K562 (cell line): ENCODE measurements at regions not wholly inside any gene's neighbourhood (a gene's known extent, or its start where the extent isn't known, plus 50 kb on each side); places are given as distances from the start of the nearest gene placed in this dataset.

Experiments used
- ATAC-seq: fragments of 200-7000 bp; cut with Tn5 transposase; 3 replicates; pipeline ENCODE4 v1.9.1; 2020; ENCODE audit warnings: moderate library complexity
- BruUV-seq: library from RNA; stranded (reverse); fragments of 400-500 nt; replicated peaks from 2 replicates; lab custom pipeline; 2021; lab: Mats Ljungman, UMichigan
- CTCF ChIA-PET: fragments of 300-600 bp; formaldehyde crosslinking; extraction: SDS; loops from one replicate; lab custom pipeline; 2021; ENCODE audit warnings: low intra/inter-chr PET ratio; lab: Yijun Ruan, JAX
- POLR2A ChIA-PET: fragments of 300-600, 350-650 bp; sonication (Branson Sonifier 250); formaldehyde crosslinking; extraction: SDS; loops from one replicate; lab custom pipeline; 2021; ENCODE audit warnings: antibody characterized with exemption, inconsistent platforms; lab: Yijun Ruan, JAX
- DNase-seq, 4 experiments: peaks; one replicate each; pipeline versions ENCODE4 v3.0.0 to v3.0.0-alpha.2; 2011 to 2018; ENCODE audit warnings: low spot score in 3 of 4, mixed read lengths in 3 of 4; ENCODE audit errors: extremely low read depth in 1 of 4
- FAIRE-seq: peaks from 2 replicates; lab custom pipeline; 2011; peaks lifted over from hg19 to GRCh38; lab: Jason Lieb, UNC
- H2AFZ ChIP-seq: 2 replicates; pipeline ENCODE4 v1.6.0; 2011; ENCODE audit warnings: low read depth, low read length, control low read depth, inconsistent platforms
- H3K27ac ChIP-seq: fragments of 200-600 bp; 3 replicates; pipeline ENCODE4 v1.8.0; 2011; ENCODE audit warnings: low read depth, mild to moderate bottlenecking, control low read depth, inconsistent platforms, low read length, moderate library complexity, mixed read lengths; ENCODE audit errors: extremely low read depth
- H3K27me3 ChIP-seq, 2 experiments: fragments of 300-600 bp in 1 of 2; 2 replicates in 1 of 2; 3 replicates in 1 of 2; pipeline versions ENCODE4 v1.6.0 to v1.8.0; 2011; ENCODE audit warnings: inconsistent platforms in 2 of 2, low read length in 2 of 2, mild to moderate bottlenecking in 1 of 2, mixed read lengths in 1 of 2, moderate library complexity in 1 of 2; ENCODE audit not compliant: control insufficient read depth in 2 of 2, insufficient read depth in 2 of 2
- H3K36me3 ChIP-seq: fragments of 300-600 bp; 3 replicates; pipeline ENCODE4 v1.8.0; 2011; ENCODE audit warnings: mild to moderate bottlenecking, low read length, inconsistent platforms; ENCODE audit not compliant: control insufficient read depth, insufficient read depth
- H3K4me1 ChIP-seq, 2 experiments: fragments of 200-600 bp in 1 of 2; replicated peaks in 1 of 2; 2 replicates in 1 of 2; 3 replicates in 1 of 2; pipeline versions ENCODE4 v1.5.1 to v1.8.0; 2011; ENCODE audit warnings: inconsistent platforms in 2 of 2, low read length in 2 of 2, mild to moderate bottlenecking in 1 of 2, mixed read lengths in 1 of 2, moderate library complexity in 1 of 2; ENCODE audit not compliant: control insufficient read depth in 2 of 2, insufficient read depth in 2 of 2
- H3K4me2 ChIP-seq: 2 replicates; pipeline ENCODE4 v1.6.1; 2011; ENCODE audit warnings: low read length, control low read depth, inconsistent platforms, mixed read lengths; ENCODE audit not compliant: insufficient read depth
- H3K4me3 ChIP-seq: fragments of 200-600 bp; sonication (generic), shearing (Covaris generic); 2 replicates; pipeline ENCODE4 v1.5.1; 2016; ENCODE audit warnings: control low read depth, inconsistent platforms
- H3K79me2 ChIP-seq: fragments of 200-600 bp; 3 replicates; pipeline ENCODE4 v1.8.0; 2011; ENCODE audit warnings: low read length, inconsistent platforms; ENCODE audit not compliant: control insufficient read depth, insufficient read depth
- H3K9ac ChIP-seq, 2 experiments: 2 replicates each; pipeline versions ENCODE4 v1.6.0 to v1.6.1; 2011; ENCODE audit warnings: low read depth in 2 of 2, low read length in 2 of 2, control low read depth in 1 of 2, inconsistent platforms in 1 of 2, mild to moderate bottlenecking in 1 of 2, mixed read lengths in 1 of 2; ENCODE audit not compliant: insufficient read depth in 1 of 2
- H3K9me1 ChIP-seq: one replicate; pipeline ENCODE4 v1.6.0; 2011; ENCODE audit warnings: inconsistent platforms, mild to moderate bottlenecking, low read length, moderate library complexity; ENCODE audit not compliant: control insufficient read depth, insufficient read depth
- H3K9me3 ChIP-seq: replicated peaks from 2 replicates; pipeline ENCODE4 v1.5.1; 2011; ENCODE audit warnings: low read depth, low read length, inconsistent platforms; ENCODE audit not compliant: control insufficient read depth, insufficient read depth
- H4K20me1 ChIP-seq: replicated peaks from 2 replicates; pipeline ENCODE4 v1.6.1; 2011; ENCODE audit warnings: low read length, inconsistent platforms, mixed read lengths; ENCODE audit not compliant: control insufficient read depth, insufficient read depth
- CBX8 ChIP-seq: fragments of 200-600 bp; sonication (generic); IDR thresholded peaks from 2 replicates; pipeline ENCODE4 v1.6.1; 2012; ENCODE audit warnings: borderline replicate concordance, mixed run types, low read depth, mild to moderate bottlenecking, moderate library complexity, mixed read lengths, low read length, control low read depth, inconsistent platforms; ENCODE audit not compliant: poor library complexity, severe bottlenecking; ENCODE audit errors: extremely low read depth
- HDAC3 ChIP-seq: fragments of 450-650 bp; IDR thresholded peaks from 2 replicates; pipeline ENCODE4 v1.6.1; 2018; ENCODE audit warnings: borderline replicate concordance, mild to moderate bottlenecking, moderate library complexity; ENCODE audit not compliant: partially characterized antibody
- NCOR1 ChIP-seq: fragments of 450-650 bp; IDR thresholded peaks from 2 replicates; pipeline ENCODE4 v1.6.1; 2016; ENCODE audit warnings: mild to moderate bottlenecking, moderate library complexity
- SETDB1 ChIP-seq: IDR thresholded peaks from one replicate; pipeline ENCODE4 v1.6.1; 2012; ENCODE audit warnings: low read length, control low read depth, inconsistent platforms
- TAL1 ChIP-seq: fragments of 450-650 bp; IDR thresholded peaks from 2 replicates; pipeline ENCODE4 v1.6.1; 2016; ENCODE audit warnings: mild to moderate bottlenecking
- TARDBP ChIP-seq: fragments of 450-650 bp; IDR thresholded peaks from 2 replicates; pipeline ENCODE4 v1.6.1; 2016
- WHSC1 ChIP-seq: IDR thresholded peaks from one replicate; pipeline ENCODE4 v1.6.1; 2012; ENCODE audit warnings: low read length, control low read depth, inconsistent platforms
- WGBS: fragments of 100-300 bp; shearing (Covaris generic); methylation state at CpG from one replicate; pipeline ENCODE4 v1.1.6; 2016; ENCODE audit warnings: low coverage, mixed read lengths; ENCODE audit not compliant: insufficient coverage; ENCODE audit errors: missing lambda C conversion rate; 5-methylcytosine and 5-hydroxymethylcytosine counted together
- in situ Hi-C: fragments of 300-500 bp; cut with MboI; formaldehyde crosslinking; loops from 4 replicates; pipeline ENCODE4 v1.15.0; 2018; ENCODE audit warnings: inconsistent platforms, mixed read lengths
- intact Hi-C: fragments of 100-400 bp; cut with micrococcal nuclease; formaldehyde crosslinking; loops from 2 replicates; pipeline ENCODE4 v1.14.2; 2022

- no peak for ATAC-seq
- Histone ChIP-seq H3K36me3 (no peaks in the 10 kb centered on the region), H3K9me1 (no peaks in the 10 kb centered on the region), H4K20me1 (no peaks in the 10 kb centered on the region), H3K9ac (no peak overlapping the region), H3K27me3 (peaks cover 0 to 4% of the 10 kb centered on the region in 2 experiments; a peak in 3 of 5 replicates), H3K27ac (no peak overlapping the region; the same call in 2 of the 3 replicates), H3K9me3 (no peaks in the 10 kb centered on the region), H3K4me2 (no peak overlapping the region), H3K79me2 (no peaks in the 10 kb centered on the region), H3K4me3 (no peak overlapping the region), H3K4me1 (peaks cover 0 to 2% of the 10 kb centered on the region in 2 experiments; a peak in 2 of 5 replicates), H2AFZ (no peak overlapping the region)
- in situ Hi-C loops: no loop called here
- 0% methylated on average over 2 of the region's 2 CpGs for WGBS
- BruUV-seq: no TSS peak
- CTCF ChIA-PET: no interaction called here
- no peak for TF ChIP-seq WHSC1
- TF ChIP-seq CBX8: no peak
- no peak for TF ChIP-seq HDAC3
- no peak for DNase-seq
- intact Hi-C loops: loop anchor here (10.0 kb wide), 1 partner anchor 259 kb away; no protein-coding TSS in a partner anchor
- no peak for FAIRE-seq
- POLR2A ChIA-PET: interaction anchor here (0.6 kb wide), 2 partner anchors 16 to 1169 kb away, joined by 3 read pairs; no protein-coding TSS in a partner anchor
Observed at GRCh38 chr15:39433376-39433775, 147.5 kb upstream of the THBS1 start.

DNA sequence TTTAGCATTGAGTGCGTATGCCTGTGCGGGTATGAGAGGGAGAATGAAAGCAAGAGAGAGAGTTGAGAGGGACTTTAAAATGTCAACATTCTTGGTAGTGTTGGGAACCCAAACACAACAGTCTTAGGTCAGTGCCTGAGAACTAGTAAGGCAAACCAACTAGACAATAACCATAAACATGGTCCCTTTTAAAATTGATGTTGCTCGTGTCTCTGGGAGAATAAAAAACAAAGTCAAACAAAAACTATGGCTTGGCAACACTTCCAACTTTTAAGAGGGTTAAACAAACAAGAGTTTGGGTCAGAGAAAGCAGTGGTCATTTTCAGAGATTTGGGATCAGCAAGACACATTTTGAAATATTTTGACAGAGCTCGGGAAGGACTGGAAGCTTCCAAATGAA, 146.7 kb upstream of the THBS1 start:
- H3K9ac ChIP-seq: no peak overlapping the region
- ATAC-seq (no peak), FAIRE-seq (no peak), DNase-seq (no peak)
- H3K27me3 ChIP-seq: peaks cover 0 to 8% of the 10 kb centered on the region in 2 experiments; a peak in 3 of 5 replicates
- H3K79me2 ChIP-seq: no peaks in the 10 kb centered on the region
- intact Hi-C loops (loop anchor here (10.0 kb wide), 1 partner anchor 259 kb away; no protein-coding TSS in a partner anchor), in situ Hi-C loops (no loop called here)
- H4K20me1 ChIP-seq: no peaks in the 10 kb centered on the region
- 18% methylated on average over 4 of the region's 4 CpGs for WGBS
- ChIA-PET CTCF (no interaction called here), POLR2A (no interaction called here)
- no peak overlapping the region for H3K27ac ChIP-seq
- H3K9me3 ChIP-seq: no peaks in the 10 kb centered on the region
- TF ChIP-seq TARDBP (no peak), NCOR1 (no peak), SETDB1 (no peak), TAL1 (no peak)
- H2AFZ ChIP-seq: no peak overlapping the region
- no peak overlapping the region for H3K4me3 ChIP-seq
- H3K4me1 ChIP-seq: peaks cover 0 to 2% of the 10 kb centered on the region in 2 experiments; a peak in 2 of 5 replicates
- H3K4me2 ChIP-seq: no peak overlapping the region
- H3K36me3 ChIP-seq: no peaks in the 10 kb centered on the region
- BruUV-seq: no TSS peak
- H3K9me1 ChIP-seq: no peaks in the 10 kb centered on the region
